HG02588 (cell line): ENCODE measurements at regions not wholly inside any gene's neighbourhood (a gene's known extent, or its start where the extent isn't known, plus 50 kb on each side); places are given as distances from the start of the nearest gene placed in this dataset.

ENCODE experiments used
- ATAC-seq: cut with Tn5 transposase; IDR thresholded peaks from one replicate; pipeline ENCODE4 v1.9.1; 2021; ENCODE audit warnings: mild to moderate bottlenecking, moderate library complexity; ENCODE audit not compliant: unreplicated experiment

DNA sequence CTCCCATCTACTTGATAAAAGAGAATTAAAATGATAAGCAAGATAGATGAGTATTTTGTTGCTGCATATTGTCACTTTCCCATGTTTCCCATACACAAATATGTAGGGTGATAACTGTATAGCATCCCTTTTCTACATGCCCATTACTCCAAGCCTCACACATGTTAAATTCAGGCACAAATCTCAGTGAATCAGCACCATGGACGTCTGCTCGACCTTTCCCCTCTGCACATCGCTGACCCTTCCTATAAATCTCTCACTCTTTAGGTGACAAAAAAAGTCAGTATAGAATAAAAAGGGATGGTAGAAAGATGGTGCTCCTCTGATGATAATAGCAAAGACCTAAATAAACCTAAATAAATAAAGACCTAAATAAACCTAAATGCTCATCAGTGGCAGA, 1097.7 kb upstream of the C9orf72 start:
- ATAC-seq: no peak

DNA sequence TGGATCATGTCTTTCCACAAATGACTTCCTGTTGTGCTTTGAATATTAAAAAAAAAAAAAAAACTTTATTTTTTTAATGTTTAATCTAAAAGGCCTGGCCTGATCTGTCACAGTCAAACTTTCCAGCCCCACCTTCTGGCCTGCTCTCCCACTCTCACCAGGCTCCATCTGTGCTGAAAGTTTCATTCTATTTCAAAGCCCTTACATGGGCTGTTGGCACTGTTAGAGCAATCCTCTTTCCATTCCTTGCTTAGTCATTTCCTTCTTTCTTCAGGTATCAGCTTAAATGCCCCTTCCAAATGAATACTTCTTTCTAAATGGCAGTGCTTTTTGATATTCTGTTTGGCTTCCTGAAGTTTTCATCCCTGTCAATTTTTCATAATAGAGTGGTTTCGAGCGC, 1104.8 kb upstream of the C9orf72 start:
- no peak for ATAC-seq

DNA sequence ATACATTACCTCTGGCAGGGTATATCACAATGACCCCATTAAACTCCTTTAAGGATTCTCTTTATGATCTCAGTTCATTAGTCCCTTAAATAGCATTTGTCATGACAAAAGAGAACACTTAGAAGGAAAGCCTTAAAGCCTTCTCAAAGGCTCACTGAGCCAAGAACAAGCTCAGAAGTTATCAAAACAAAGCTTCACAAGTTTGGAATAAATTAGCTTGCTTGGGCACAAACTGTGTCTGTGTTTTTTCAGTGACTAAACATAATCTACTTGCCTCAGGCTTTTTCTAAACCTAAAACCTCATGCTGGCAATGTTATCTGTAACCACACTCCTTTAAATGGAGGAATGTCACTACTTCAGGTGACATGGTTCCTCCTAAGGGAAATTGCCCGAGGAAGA, 1114.9 kb upstream of the C9orf72 start:
- no peak for ATAC-seq

DNA sequence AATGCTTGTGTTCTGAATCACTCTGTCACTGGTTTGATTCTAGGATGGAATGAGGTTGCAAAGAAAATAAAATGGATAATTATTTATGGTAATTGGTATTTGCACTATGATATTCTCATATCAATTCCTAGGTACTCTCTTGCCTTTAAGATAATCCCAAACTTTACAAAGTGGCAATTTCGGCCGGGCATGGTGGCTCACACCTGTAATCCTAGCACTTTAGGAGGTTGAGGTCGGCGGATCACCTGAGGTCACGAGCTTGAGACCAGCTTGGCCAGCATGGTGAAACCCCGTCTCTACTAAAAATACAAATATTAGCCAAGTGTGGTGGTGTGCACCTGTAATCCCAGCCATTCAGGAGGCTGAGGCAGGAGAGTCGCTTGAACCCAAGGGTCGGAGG, 1118.7 kb upstream of the C9orf72 start:
- no peak for ATAC-seq

DNA sequence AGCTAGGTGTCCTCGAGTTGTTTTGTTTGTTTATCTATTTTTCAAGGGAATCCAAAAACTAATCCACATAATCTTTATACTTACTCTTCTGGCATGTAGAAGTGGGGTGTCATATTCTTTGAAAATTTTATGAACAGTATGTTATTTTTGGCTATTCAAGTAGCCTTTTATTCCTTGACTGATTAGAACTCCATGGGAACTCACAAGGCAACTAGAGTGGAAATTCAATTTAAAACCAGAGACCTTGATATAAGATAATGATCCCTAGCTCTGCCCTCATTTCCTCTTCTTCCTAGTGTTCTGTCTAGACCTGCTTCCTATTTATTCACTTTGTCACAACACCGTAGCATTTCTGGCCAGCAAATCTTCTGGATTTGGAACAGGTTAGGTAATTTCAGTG, 1123.7 kb upstream of the C9orf72 start:
- no peak for ATAC-seq

DNA sequence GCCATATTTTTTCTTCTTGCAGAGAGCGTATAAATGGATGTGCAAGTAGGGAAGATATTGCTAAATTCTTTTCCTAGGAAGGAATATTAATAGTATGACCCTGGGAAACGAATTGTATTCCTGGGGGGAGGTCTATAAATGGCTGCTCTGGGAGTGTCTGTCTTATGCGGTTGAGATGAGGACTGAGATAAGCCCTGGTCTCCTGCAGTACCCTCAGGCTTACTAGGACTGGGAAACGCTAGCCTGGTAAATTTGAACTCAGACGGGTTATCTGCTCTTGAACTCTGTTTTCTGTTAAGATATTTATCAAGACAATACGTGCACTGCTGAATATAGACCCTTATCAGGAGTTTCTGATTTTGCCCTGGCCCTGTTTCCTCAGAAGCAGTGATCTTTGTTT, 1126.4 kb upstream of the C9orf72 start:
- ATAC-seq: no peak

DNA sequence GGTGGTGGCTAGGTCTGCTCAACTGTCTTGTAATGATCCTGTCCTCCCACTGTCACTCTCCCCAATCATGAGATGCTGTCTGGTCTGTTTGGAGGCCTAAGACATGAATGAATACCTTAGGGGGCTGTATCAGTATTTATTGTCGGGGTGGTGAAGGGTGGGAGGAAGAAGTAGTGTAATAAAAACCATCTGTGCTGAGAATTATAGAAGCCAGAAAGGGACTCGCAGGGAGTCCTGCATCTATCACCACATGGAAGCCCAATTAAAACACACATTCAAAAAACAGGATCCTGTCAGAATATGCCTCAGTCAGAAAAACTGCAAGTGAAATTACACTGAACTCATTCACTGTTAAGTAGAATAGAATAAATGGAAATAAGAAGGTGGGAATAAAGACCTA, 1134.3 kb upstream of the C9orf72 start:
- no peak for ATAC-seq

DNA sequence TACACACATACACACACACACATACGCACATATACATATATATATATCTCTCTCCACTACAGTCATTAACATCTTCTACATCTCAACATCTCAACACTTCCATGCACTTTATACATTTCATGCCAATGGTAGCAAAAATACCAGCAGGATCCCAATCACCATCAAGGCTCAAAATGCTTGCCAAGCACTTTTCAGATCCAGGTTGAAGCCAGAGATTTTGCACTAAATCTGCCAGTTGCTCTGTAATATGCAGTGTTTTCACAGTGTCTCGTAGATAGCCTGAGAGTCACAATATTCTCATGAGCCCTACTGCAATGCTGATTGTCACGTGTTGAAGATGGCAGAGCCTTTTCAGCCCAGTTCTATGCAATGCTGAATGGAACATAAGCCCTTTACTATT, 1140.9 kb upstream of the C9orf72 start:
- no peak for ATAC-seq

DNA sequence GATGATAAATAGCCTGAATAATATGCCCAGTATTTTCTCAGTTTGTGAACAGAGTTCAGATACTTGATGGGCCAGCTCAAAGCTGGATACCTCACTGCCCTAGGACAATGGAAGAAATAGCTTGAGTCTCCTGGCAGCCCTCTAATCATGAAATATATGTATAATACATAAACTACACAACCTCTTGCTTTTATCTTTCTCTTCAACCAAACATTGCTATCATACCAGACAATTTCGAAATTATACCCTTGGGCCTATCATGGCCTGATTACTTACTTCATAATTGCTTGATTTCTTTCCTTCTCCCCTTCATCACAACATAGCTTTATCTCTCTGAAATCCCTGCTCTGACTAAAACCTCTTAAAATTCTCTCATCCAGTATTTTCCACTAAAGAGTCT, 1144.9 kb upstream of the C9orf72 start:
- ATAC-seq: no peak

DNA sequence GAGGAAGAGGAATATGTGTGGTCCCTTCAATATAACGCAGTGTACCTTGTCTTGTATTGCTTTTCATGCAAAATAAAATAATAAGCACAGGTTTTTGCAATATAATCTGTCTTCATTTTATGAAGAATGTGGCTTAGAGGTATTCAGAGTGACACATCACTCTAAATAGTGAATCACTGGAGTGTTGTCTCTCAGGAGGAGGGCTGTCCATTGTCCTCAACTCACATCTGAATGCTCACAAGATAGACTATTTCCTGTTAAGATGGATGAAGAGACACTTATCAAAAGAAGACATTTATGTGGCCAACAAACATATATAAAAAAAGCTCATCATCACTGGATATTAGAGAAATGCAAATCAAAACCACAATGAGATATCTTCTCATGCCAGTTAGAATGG, 1147.5 kb upstream of the C9orf72 start:
- no peak for ATAC-seq

DNA sequence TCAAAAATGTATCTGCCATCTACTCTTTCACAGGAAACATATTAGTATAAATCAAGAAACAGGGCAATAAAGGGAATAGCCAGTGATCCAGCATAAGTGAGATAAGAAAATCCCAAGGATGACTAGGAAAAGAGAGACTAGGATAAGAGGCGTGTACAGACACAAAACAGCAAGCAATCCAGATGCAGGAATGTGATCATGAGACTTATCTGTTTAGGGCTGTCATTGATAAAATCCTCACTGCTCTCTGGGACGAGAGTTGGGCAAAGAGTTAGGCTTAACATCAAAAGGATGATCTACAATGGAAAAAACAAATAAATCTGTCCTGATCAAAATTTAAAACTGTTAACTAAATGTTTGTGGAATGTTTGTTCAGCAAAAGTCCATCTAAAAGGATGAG, 1156.8 kb upstream of the C9orf72 start:
- no peak for ATAC-seq

DNA sequence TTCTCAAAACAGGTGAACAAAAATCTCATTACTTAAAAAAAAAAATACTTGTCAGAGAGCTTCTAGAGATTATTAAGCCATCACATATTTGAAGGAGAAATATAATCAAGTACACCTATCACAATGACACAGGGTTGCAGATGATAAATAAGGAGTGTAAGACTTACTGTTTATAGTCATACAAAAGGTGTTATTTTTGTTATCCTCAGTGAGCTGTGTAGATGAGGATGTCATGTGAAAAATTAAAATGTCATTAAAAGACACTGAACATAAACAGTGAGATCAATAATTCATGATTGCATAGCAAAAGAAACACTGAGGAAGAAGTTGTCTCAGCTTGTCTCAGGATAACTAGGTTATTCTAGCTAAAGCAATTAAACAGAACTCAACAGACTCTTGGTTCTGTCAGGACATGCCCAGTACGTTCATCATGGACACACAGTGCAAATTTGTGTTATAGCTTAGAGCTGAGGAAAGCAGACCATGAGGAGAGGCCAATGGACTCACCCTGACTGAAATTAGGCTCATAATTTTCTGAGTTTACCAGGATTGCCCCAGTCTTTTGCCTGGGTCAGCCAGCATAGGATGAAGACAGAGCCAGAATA, 1162.6 kb upstream of the C9orf72 start:
- ATAC-seq: no peak

DNA sequence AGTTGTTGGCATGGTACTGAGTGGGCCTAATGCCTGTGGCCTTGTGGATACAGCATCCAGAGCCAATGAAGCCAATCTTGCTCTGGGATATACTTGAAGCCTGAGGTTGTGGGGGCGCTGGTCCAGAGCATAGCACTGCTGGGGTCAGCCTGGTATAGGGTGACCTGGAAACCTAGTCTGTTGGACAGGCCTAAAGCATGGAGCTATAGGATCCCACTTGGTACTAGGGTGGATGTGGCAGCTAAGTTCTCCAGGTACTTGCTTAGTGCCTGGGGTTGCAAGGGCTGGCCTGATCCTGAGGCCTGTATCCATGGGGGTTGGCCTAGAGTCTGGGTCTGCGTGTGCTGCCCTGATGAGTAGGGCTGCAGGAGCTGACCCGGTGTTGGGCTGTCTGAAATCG, 1168.2 kb upstream of the C9orf72 start:
- ATAC-seq: no peak

DNA sequence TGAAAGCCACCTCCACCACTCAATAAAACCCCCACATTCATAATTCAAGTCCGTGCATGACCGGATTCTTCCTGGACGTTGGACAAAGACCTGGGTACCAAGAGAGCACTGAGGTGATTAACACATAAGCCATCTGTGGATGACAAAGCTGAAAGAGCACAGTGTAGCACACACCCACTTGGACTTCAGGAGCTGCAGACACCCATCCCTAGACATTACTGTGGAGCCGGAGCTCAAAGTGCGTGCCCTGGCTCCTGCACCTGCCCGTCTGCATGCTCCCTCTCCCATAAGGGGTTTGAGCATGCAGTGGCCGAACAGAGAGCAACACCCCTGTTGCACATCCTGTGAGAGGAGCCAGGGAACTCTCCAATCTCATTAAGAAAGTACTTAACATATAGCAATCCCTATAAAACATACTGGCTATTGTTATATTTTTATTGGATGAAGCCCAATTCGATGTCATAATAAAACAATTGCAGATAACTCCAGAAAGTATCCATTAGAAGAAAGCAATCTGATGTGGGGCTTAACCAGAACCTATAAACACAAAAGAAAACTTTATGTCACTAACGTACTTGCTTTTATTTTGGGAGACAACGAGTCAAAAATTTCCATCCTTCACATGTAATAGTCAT, 1174.2 kb upstream of the C9orf72 start:
- ATAC-seq: no peak

DNA sequence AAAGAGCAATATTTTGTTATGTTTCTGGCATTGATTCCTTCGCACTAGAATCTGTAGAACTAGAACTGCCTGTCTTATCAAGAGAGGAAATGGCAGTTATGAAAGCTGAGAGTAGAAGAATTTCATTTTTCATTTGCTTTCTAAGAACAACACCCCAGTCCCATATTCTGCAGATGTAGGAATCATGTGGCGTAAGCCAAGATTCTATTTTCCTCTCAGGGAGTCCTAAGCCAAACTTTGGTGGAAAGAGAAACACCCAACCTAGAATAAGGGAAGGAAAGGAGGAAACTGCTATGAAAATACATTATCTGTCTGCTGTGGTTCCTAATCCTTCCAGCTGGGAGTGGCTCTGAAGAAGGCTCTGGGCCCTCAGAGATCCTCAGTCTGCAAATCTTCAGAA, 1176.9 kb upstream of the C9orf72 start:
- ATAC-seq: no peak

DNA sequence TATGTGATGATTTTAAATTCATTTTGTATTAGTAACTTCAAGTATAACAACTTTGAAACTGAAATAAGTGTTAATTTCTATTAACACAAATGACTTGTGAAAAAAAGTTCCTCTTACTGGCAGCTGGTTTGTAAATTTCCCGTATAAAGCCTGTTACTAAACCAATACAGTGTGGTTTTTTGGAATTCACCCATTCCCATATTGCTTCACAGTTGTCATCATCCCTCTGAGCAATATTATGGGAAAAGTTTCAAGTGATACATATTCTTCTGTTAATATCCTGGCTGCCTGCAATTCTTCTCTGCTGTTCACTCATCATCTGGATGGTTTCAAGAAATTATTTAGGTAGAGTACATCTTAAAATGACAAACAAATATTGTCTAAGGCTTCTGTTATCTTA, 1185.1 kb upstream of the C9orf72 start:
- ATAC-seq: no peak

DNA sequence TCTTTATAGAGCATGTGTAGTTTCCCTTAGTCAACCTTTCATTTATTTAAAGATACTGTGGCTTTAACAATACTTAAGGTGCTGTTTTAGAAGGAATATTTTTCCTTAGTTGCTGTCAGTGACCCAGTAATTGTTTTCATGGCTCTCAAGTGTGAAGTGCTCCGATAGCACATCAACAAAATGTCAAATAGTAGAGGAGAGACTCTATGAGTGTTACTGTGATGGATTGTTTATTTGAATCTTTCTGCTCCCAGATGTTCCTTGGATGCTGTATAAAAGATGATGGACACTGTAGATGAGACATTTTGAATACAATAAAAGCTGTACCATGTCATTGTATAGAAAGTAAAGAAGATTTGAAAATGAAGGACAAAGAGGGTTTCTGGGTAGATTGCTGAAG, 1185.7 kb upstream of the C9orf72 start:
- ATAC-seq: no peak

DNA sequence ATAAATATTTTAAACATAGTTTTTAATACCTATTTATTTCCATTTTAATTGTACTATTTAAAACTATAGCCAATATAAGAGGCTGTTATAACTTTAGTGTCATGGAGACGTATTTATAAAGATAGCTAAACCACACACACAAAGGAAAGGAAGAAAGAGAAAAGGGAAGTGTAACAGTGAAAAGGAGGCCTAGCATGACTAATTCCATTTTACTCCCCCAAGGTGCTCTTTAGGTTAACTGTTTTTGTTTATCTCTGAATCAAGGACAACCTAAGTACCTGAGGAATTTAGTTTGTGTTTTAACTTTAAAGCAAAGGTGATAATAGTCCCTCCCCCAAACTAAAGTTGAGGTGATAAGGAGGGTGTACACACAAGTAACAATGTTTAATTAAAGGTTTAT, 1188.9 kb upstream of the C9orf72 start:
- no peak for ATAC-seq

DNA sequence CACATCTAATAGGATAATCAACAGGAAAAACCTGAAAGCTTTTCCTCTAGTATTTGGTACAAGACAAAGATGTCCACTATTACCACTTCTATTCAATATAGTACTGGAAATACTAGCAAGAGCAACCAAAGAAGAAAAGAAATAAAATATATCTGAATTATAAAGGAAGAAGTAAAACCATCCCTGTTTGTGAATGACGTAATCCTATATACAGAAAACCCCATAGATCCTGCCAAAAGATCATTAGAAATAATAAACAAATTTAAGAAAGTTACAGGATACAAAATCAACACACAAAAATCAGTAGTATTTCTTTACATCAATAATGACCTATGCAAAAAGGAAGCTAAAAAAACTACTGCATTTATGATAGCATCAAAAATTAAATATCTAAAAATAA, 1191.3 kb upstream of the C9orf72 start:
- no peak for ATAC-seq

DNA sequence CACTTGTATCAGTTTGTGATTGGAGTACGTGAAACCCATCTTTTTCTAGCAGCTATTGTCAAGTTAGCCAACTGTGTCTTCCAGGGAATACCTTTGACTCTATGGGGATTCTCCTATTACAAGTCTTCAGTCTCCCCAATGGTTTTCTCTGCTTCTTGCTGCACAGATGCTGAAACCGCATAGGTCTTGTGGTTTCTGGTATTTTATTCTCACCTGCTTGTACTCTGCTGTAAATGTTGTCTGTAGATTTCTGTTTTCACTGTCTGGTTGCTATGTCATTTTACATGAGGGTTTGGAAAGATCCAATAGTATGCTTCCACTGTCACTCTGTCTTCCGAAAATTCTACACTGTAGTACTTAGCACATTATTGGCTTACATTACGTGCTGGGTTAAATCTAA, 1196.9 kb upstream of the C9orf72 start:
- ATAC-seq: no peak

DNA sequence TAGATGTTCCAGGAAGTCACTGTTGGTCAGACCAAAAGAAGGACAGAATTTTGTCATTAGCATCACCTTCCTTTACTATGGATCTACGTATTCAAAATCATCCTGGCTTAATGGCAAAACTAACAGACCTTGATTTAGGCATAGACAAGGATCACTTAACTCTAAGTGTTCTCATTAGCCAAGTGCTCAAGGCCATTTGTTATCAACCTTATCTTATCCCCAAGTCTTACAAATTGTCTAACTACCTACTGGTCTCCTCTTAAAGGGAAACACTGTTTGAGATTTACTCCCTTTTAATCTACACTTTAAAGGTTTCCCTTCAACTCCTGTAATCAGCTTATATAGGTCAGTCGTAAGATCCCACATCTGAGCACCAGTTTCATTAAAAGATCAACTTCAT, 1197.5 kb upstream of the C9orf72 start:
- no peak for ATAC-seq

DNA sequence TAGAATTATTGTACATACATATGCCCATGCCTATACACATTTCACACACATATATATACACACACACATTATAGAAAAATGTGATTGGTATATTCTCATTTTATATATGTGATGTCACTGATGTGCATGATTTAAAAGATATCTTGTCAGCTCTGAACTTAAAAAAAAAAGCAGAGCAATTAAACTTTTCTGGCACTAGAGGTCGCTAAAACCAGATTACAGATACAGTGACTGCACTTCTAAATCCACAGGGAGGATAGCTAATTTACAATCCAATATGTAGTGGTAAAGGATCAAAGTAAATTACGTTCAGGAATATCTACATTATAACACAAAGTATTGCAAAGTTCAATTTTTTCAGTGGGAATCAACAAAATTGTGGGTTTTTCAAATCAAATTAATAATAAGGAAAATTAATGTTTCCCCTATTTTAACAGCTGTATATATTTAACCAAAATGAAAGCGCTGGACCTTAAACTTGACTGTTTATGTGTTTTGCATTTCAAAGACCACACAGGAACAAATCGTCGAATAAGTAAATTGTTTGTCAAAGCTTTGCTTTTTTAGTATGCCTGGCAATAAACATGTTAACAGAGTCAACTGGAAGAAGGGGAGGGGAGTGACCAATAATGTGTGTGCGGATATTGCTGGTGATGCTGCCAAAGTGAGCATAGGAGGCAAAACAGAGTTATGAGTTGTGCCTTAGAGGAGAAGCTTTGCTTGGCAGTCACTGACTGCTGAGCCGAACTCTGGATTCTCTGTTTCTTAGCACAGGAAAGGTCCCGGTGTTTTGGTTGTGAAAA, 1201.4 kb upstream of the C9orf72 start:
- no peak for ATAC-seq
